Heart left ventricle (tissue), 16 donors: ENCODE measurements at regions not wholly inside any gene's neighbourhood (a gene's known extent, or its start where the extent isn't known, plus 50 kb on each side); places are given as distances from the start of the nearest gene placed in this dataset.

Source experiments
- ATAC-seq, 4 donors: fragments of 200-7000 bp; cut with Tn5 transposase; one replicate each; pipeline ENCODE4 v1.9.1; 2020 to 2022; ENCODE audit warnings: moderate library complexity in 4 of 4, mild to moderate bottlenecking in 3 of 4, moderate number of reproducible peaks in 1 of 4
- DNase-seq, 5 donors: peaks; one replicate each; pipeline ENCODE4 v3.0.0-alpha.2; 2020
- H3K27ac ChIP-seq, 12 donors: fragments of 200-600 bp; sonication (generic) in 4 of 12; one replicate each; pipeline versions ENCODE4 v1.5.0 to v1.8.0; 2016 to 2022; ENCODE audit warnings: mild to moderate bottlenecking in 2 of 12
- H3K27me3 ChIP-seq, 9 donors: fragments of 200-600 bp; sonication (generic) in 2 of 9; one replicate each; pipeline versions ENCODE4 v1.5.1 to v1.8.0; 2016 to 2022; ENCODE audit warnings: mild to moderate bottlenecking in 3 of 9
- H3K36me3 ChIP-seq, 9 donors: fragments of 200-600 bp; sonication (generic) in 2 of 9; one replicate each; pipeline versions ENCODE4 v1.5.0 to v1.8.0; 2018 to 2022; ENCODE audit warnings: mild to moderate bottlenecking in 2 of 9
- H3K4me1 ChIP-seq, 12 donors: fragments of 200-600 bp; sonication (generic) in 4 of 12; one replicate each; pipeline versions ENCODE4 v1.5.0 to v1.8.0; 2016 to 2022; ENCODE audit warnings: mild to moderate bottlenecking in 3 of 12
- H3K4me3 ChIP-seq, 12 donors: fragments of 200-600 bp; sonication (generic) in 4 of 12; one replicate each; pipeline versions ENCODE4 v1.5.0 to v1.8.0; 2017 to 2022; ENCODE audit warnings: mild to moderate bottlenecking in 9 of 12, moderate library complexity in 4 of 12
- H3K9me3 ChIP-seq, 12 donors: fragments of 200-600 bp; sonication (generic) in 4 of 12; one replicate each; pipeline versions ENCODE4 v1.5.0 to v1.8.0; 2016 to 2022; ENCODE audit warnings: mild to moderate bottlenecking in 1 of 12
- POLR2A ChIP-seq, 2 donors: fragments of 450-650 bp; IDR thresholded peaks; one replicate each; pipeline ENCODE4 v1.6.1; 2017; ENCODE audit warnings: antibody characterized with exemption in 2 of 2, mild to moderate bottlenecking in 2 of 2, moderate library complexity in 2 of 2
- WGBS, 4 donors: extraction: QIAGEN DNeasy Blood & Tissue Kit in 2 of 4; methylation state at CpG; one replicate each; pipeline versions ENCODE4 v1.1.5 to v1.1.7; 2013 to 2018; 5-methylcytosine and 5-hydroxymethylcytosine counted together
- intact Hi-C, 10 donors: fragments of 100-400 bp; cut with DNase I; formaldehyde crosslinking; loops; one replicate each; pipeline versions ENCODE4 v1.11.1 to v1.14.2; 2022
- TF ChIP-seq, protein P1 (sequence below), 12 donors: fragments of 200-600 bp; sonication (generic) in 4 of 12; IDR thresholded peaks; one replicate each; pipeline versions ENCODE4 v1.5.0 to v1.8.0; 2018 to 2022; ENCODE audit warnings: antibody characterized with exemption in 12 of 12, mild to moderate bottlenecking in 5 of 12
- donor health status: ischemic (EF 13 %, LVEDD 7.1; RV severe dilation, severe dysfunction).
- donor health status: healthy with polysubstance abuse.
- donor health status: DM: no; HTN: yes; CAD: no.
- donor health status: DM: no; HTN: no; CAD: no.
- donor health status: ischemic (EF 25% LVEDD 6.9; RV normal size, moderate dysfunction).
- donor health status: ischemic (EF 25% LVEDD 5.7; RV mildly dilated, moderate dysfunction).
- donor health status: healthy.
- donor health status: DM: yes; HTN: yes; CAD: no.
- donor health status: ischemic (EF 35%, LVEDD 5.7; RV mildly dilated, moderate dysfunction).
- donor health status: nonischemic (EF 11% LVEDD 7.7; RV severe dilation, severe dysfunction).
- donor health status: DM: yes; HTN: yes; CAD: no.
- donor health status: PGD.
- donor health status: ischemic (EF 29% LVEDD 5.4; RV normal size, mild dysfunction).
- donor health status: nonischemic (EF 23%, LVEDD 6.1; RV moderate dilation, normal function).

DNA sequence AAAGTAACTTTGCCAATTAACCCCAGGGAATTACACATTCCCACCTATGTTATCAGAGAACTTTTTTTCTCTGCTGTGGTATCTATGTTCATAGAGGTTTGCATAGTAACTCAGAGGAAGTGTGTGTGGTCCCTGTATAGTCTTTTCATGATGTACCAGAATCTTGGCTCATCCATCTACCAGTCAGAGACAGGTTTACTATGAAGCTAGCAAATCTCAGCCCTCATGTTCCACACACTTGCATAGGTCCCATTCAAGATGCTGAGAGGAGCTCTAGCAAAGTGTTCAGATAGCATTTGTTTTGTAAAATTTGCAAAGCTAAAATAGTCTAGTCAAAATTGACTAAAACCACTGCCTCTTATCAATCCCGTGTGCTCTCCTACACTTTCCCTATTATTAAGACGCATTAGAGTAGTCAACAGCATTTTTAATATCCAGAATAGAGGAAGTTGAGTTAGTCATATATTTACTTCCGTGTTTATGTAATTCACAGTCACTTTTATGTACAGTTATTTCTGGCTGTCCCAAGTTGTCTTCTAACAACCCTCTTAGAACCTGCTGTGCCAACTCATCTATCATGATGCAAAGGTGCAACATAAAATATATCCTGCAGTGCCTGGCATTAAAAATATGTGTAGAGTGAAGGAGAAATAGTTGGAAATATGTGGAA lies 184.2 kb downstream of the FAM76B start:
- Histone ChIP-seq H3K36me3 (no peaks in the 10 kb centered on the region), H3K9me3 (no peaks in the 10 kb centered on the region), H3K4me3 (no peak overlapping the region), H3K27me3 (no peaks in the 10 kb centered on the region), H3K4me1 (no peaks in the 10 kb centered on the region), H3K27ac (no peak overlapping the region)
- TF ChIP-seq, protein P1, sequence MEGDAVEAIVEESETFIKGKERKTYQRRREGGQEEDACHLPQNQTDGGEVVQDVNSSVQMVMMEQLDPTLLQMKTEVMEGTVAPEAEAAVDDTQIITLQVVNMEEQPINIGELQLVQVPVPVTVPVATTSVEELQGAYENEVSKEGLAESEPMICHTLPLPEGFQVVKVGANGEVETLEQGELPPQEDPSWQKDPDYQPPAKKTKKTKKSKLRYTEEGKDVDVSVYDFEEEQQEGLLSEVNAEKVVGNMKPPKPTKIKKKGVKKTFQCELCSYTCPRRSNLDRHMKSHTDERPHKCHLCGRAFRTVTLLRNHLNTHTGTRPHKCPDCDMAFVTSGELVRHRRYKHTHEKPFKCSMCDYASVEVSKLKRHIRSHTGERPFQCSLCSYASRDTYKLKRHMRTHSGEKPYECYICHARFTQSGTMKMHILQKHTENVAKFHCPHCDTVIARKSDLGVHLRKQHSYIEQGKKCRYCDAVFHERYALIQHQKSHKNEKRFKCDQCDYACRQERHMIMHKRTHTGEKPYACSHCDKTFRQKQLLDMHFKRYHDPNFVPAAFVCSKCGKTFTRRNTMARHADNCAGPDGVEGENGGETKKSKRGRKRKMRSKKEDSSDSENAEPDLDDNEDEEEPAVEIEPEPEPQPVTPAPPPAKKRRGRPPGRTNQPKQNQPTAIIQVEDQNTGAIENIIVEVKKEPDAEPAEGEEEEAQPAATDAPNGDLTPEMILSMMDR (IDR thresholded peaks at IDR 0.05) = no peak
- TF ChIP-seq POLR2A (IDR thresholded peaks at IDR 0.05) = no peak
- DNase-seq (no peak), ATAC-seq (no peak)
- intact Hi-C loops = loop anchor here in 1 of 10 donors (10.0 kb wide), 1 partner anchor 61 kb away; no protein-coding TSS in a partner anchor
- WGBS, 4 donors = 73 to 78% (median 76%) methylated on average over 3 of the region's 3 CpGs

DNA sequence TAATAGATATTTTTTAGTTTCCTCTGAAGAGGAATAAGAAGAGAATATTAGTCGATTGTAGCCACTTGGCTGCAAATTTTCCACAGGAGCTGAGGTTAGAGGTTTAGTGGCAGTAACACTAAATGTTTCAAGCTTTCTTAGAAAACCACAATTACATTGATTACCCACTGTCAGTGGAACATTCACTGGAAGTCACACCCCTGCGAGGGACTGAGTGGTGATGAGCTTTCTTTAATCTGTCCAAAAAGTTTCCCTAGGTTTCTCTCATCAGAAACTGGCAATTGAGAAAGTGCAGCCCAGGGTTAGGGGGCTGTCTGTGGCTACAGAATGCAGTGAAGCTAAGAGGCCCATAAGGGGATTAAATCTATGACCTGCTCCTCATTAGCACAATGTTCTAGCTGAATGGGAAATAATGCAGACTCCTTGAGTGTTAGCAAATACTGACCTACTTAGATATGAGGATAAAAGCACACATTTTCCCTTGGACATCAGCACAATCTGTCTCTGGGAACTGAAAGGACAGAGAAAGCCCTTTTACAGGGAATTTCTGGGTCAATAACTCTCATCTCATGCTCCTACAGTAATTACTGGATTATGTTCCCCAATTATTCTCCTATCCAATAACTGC lies 189.5 kb downstream of the FAM76B start:
- Histone ChIP-seq H3K9me3 (no peaks in the 10 kb centered on the region), H3K4me3 (no peak overlapping the region), H3K4me1 (no peaks in the 10 kb centered on the region), H3K27ac (no peak overlapping the region), H3K27me3 (no peaks in the 10 kb centered on the region), H3K36me3 (no peaks in the 10 kb centered on the region)
- TF ChIP-seq POLR2A (IDR thresholded peaks at IDR 0.05) = no peak
- TF ChIP-seq, protein P1 (IDR thresholded peaks at IDR 0.05) = no peak
- intact Hi-C loops = loop anchor here in 1 of 10 donors (10.0 kb wide), 1 partner anchor 55 kb away; no protein-coding TSS in a partner anchor
- no peak for ATAC-seq
- WGBS, 4 donors = 72 to 83% (median 78%) methylated on average over 2 of the region's 2 CpGs
- DNase-seq = no peak

DNA sequence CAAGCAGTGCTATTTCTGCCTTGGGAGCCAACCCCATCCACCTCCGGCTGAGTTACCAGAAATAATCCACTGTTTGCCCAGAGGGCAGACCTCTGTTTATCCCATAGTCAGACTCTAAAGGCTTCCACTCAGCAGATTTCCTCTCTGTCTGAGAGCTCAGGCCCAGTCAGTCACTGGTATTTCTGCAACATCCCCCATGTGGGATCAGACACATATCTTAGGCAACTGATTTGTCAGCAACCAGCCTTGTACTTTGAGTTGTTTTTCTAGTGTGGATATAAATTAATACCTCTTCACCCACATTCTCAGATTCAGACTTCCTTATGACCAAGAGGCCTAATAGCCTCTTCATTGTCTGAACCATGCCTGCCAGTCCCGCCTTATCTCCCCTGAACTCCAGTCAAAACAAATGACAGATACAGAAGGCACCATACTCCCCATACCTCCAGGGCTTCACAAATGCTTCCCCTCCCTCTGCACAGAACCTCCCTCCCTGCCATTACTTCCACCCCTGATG lies 193.6 kb downstream of the FAM76B start:
- Histone ChIP-seq H3K27ac (no peak overlapping the region), H3K36me3 (no peaks in the 10 kb centered on the region), H3K4me1 (no peaks in the 10 kb centered on the region), H3K4me3 (no peak overlapping the region), H3K27me3 (no peaks in the 10 kb centered on the region), H3K9me3 (no peaks in the 10 kb centered on the region)
- DNase-seq (no peak), ATAC-seq (no peak)
- 82 to 92% (median 85%) methylated on average over 2 of the region's 2 CpGs for WGBS, 4 donors
- no peak for TF ChIP-seq POLR2A (IDR thresholded peaks at IDR 0.05)
- TF ChIP-seq, protein P1 (IDR thresholded peaks at IDR 0.05) = no peak
- intact Hi-C loops = no loop called here

GRCh38 chr11:95595541-95595940 lies 194.0 kb downstream of the FAM76B start:
- intact Hi-C loops = no loop called here
- no peak for ATAC-seq
- DNase-seq = no peak
- no peaks in the 10 kb centered on the region for H3K4me1 ChIP-seq
- H3K4me3 ChIP-seq = no peak overlapping the region
- no peaks in the 10 kb centered on the region for H3K36me3 ChIP-seq
- no peak for TF ChIP-seq POLR2A (IDR thresholded peaks at IDR 0.05)
- TF ChIP-seq, protein P1 (IDR thresholded peaks at IDR 0.05) = no peak
- H3K27me3 ChIP-seq = no peaks in the 10 kb centered on the region
- H3K27ac ChIP-seq = no peak overlapping the region
- 91 to 94% (median 93%) methylated on average over 3 of the region's 3 CpGs for WGBS, 4 donors
- no peaks in the 10 kb centered on the region for H3K9me3 ChIP-seq
